SK-N-SH (cell line): ENCODE measurements at regions not wholly inside any gene's neighbourhood (a gene's known extent, or its start where the extent isn't known, plus 50 kb on each side); places are given as distances from the start of the nearest gene placed in this dataset.

Experiments
- CTCF ChIP-seq: fragments of 200-600 bp; sonication (generic); IDR thresholded peaks from 2 replicates; pipeline ENCODE4 v1.6.1; 2017; ENCODE audit warnings: antibody characterized with exemption, mild to moderate bottlenecking, moderate library complexity
- EP300 ChIP-seq, 2 experiments: IDR thresholded peaks; 2 replicates each; pipeline versions ENCODE4 v1.4.0 to v1.6.1; 2012; ENCODE audit warnings: borderline replicate concordance in 1 of 2, low read depth in 1 of 2, low read length in 1 of 2
- EZH2phosphoT487 ChIP-seq: fragments of 200-600 bp; sonication (generic); IDR thresholded peaks from 2 replicates; pipeline ENCODE4 v1.6.1; 2017; ENCODE audit warnings: low read depth, mixed run types, mild to moderate bottlenecking, antibody characterized with exemption, moderate library complexity, borderline replicate concordance
- FOXM1 ChIP-seq: IDR thresholded peaks from 2 replicates; pipeline ENCODE4 v1.4.0; 2012; ENCODE audit warnings: low read depth, mild to moderate bottlenecking
- MXI1 ChIP-seq: IDR thresholded peaks from 2 replicates; pipeline ENCODE4 v1.6.1; 2012; ENCODE audit warnings: mild to moderate bottlenecking, low read depth, low read length, improper control_type of control experiment
- NFIC ChIP-seq: IDR thresholded peaks from 2 replicates; pipeline ENCODE4 v1.4.0; 2012; ENCODE audit warnings: borderline replicate concordance
- RAD21 ChIP-seq: IDR thresholded peaks from 2 replicates; pipeline ENCODE4 v1.6.1; 2012; ENCODE audit warnings: mild to moderate bottlenecking, low read length
- RXRA ChIP-seq: IDR thresholded peaks from 2 replicates; pipeline ENCODE4 v1.4.0; 2012; ENCODE audit warnings: low read depth, mild to moderate bottlenecking, borderline replicate concordance
- TAF1 ChIP-seq: IDR thresholded peaks from 2 replicates; pipeline ENCODE4 v1.6.1; 2012; ENCODE audit warnings: low read depth, mild to moderate bottlenecking, low read length, moderate library complexity, borderline replicate concordance

DNA sequence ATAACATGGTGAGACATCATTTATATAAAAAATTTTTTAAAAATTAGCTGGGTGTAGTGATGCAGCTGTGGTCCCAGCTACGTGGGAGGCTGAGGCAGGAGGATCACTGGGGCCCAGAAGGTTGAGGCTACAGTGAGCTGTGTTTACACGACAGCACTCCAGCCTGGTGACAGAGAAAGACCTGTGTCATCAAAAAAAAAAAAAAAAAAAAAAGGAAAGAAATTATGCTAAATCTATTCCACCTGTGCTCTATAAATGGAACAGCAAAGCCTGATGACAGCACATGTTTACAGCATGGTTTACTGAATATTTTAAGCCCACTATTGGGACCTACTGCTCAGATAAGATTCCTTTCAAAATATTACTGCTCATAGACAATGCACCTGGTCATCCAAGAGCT lies 217.6 kb downstream of the PRDM2 start:
- TF ChIP-seq EZH2phosphoT487 (no peak), RXRA (no peak), NFIC (no peak), CTCF (no peak), TAF1 (no peak), RAD21 (no peak), EP300 (IDR thresholded peaks at IDR 0.05; ENCODE audit: borderline replicate concordance in 1 of 2, low read depth in 1 of 2, low read length in 1 of 2) (no peak), FOXM1 (no peak), MXI1 (no peak)
